ENCODE measurements at regions not wholly inside any gene's neighbourhood (a gene's known extent, or its start where the extent isn't known, plus 50 kb on each side); places are given as distances from the start of the nearest gene placed in this dataset.
"Not testable (repeated sequence)": the region's sequence is repeated elsewhere in the genome, so short reads cannot be mapped to it uniquely, and the experiment has no call there.

DNA sequence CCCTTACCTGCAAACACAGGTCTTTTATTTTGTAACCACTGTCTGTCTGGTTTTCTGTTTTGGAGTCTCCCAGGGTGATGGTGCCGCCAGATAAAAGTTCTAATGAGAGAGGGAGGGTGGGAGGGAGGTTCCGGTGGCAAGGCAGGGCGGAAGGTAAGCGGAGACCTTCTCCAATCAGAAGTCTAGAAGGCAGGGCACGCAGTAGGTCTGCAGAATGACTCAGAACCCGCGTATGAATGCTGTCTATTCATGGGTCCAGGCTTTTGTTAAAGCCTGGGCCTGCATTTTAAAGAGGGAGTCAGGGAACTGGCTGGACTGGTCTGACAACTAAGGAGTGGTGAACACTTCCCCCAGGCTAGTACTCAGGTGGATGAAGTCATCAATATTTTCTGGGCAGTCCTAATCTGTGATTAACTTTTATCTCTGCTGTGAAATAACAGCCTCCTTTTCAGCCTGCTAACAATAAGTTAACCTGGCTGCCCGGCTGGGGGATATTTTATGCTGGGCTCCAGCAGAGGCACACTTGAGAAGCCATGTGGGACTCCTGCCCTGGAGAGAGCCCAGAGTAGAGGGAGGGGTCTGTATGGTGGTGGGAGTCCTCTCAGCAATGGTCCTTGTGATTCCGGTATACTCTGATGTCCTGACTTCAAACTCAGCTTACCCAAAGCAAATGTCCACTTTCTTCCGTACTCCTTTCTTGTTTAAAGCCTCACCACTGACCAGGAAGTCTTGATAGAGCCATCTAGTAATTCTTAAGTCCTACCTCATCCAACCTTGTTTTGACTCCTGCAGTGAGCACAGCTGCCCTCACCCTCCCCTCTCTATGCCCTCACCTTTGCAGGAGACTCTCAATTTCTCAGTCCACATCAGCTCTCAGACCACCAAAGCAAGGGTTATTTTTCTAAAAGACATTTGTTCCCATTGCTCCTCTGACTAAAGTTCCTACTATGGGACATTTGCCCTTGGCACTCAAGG lies 85.3 kb upstream of the PLGLB2 start:
- TF ChIP-seq JUND (IDR thresholded peaks at IDR 0.05) (peak; percentile 60), SP1 (IDR thresholded peaks at IDR 0.05; ENCODE audit: low read depth) (peak; percentile 64), RAD21 (IDR thresholded peaks at IDR 0.05; ENCODE audit: low read depth) (peak; percentile 14; the same call in 1 of the 2 replicates), CBX3 (IDR thresholded peaks at IDR 0.05; ENCODE audit: low read depth) (peak; percentile 50; the same call in 1 of the 2 replicates), FOSL1 (IDR thresholded peaks at IDR 0.05; ENCODE audit: low read depth) (peak; percentile 73)
- TSS peak; percentile 95 for BruUV-seq (replicated peaks)
- H3K9ac ChIP-seq (ENCODE audit: low read length): peak overlapping the region; percentile 27; the same call in 1 of the 2 replicates
- H3K36me3 ChIP-seq (ENCODE audit: control insufficient read depth in 1 of 2, insufficient read depth in 2 of 2, low read length in 2 of 2); RAD21 ChIA-PET (ENCODE audit: low non-redundant PET in 1 of 2, low total read pairs in 2 of 2, uncharacterized antibody in 2 of 2, unreplicated experiment in 2 of 2); H3K27me3 ChIP-seq (ENCODE audit: insufficient read depth, low read length); H3K79me2 ChIP-seq (ENCODE audit: insufficient read depth, low read length); POLR2A ChIA-PET; intact Hi-C loops (cut with micrococcal nuclease); H3K9me2 ChIP-seq (ENCODE audit: insufficient read depth); H3K9me3 ChIP-seq (ENCODE audit: control insufficient read depth in 1 of 2, insufficient read depth in 1 of 2, low read depth in 1 of 2, low read length in 2 of 2); CTCF ChIA-PET; H2AFZ ChIP-seq (ENCODE audit: low read depth, low read length, poor library complexity, severe bottlenecking); H4K20me1 ChIP-seq (ENCODE audit: insufficient read depth): not testable (repeated sequence)
- peak; percentile 89 for DNase-seq (ENCODE audit: low read depth, low spot score)
- peak overlapping the region in 1 of 2 experiments; percentile 25; a peak in 1 of 4 replicates for H3K4me3 ChIP-seq (replicated peaks in 1 of 2; ENCODE audit: low read depth in 1 of 2, low read length in 2 of 2)
- peak; percentile 89 for ATAC-seq
- H3K4me2 ChIP-seq (ENCODE audit: low read length): peak overlapping the region; percentile 55
- H3K4me1 ChIP-seq (ENCODE audit: control insufficient read depth in 1 of 2, insufficient read depth in 2 of 2, low read length in 2 of 2): peaks cover 7 to 12% of the 10 kb centered on the region in 2 experiments; a peak in 3 of 4 replicates
- H3K27ac ChIP-seq (ENCODE audit: low read depth, low read length): peak overlapping the region; percentile 43

DNA sequence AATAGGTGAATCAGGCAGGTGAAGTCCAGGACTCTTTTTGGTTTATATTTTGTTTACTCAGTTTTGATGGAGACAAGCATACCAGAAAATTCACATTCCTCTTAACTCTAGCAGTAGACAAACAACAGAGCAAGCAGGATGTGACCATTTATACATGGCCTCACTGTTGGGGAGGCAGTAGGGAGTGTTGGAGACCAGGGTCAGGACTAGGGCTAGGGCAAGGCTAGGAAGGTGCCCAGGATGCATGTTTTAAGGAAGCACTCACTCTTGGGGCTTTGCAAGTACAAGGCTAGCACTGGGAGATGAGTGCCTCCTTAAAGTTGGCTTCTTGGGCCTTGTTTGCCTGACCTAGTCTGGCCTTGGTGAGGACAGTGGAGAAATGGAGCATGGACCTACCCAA lies 84.5 kb upstream of the PLGLB2 start:
- CTCF ChIA-PET; H3K9ac ChIP-seq (ENCODE audit: low read length); H3K36me3 ChIP-seq (ENCODE audit: control insufficient read depth in 1 of 2, insufficient read depth in 2 of 2, low read length in 2 of 2); H2AFZ ChIP-seq (ENCODE audit: low read depth, low read length, poor library complexity, severe bottlenecking); POLR2A ChIA-PET; H3K9me3 ChIP-seq (ENCODE audit: control insufficient read depth in 1 of 2, insufficient read depth in 1 of 2, low read depth in 1 of 2, low read length in 2 of 2); DNase-seq (ENCODE audit: low read depth, low spot score); H3K9me2 ChIP-seq (ENCODE audit: insufficient read depth); H3K4me2 ChIP-seq (ENCODE audit: low read length); H3K4me3 ChIP-seq (replicated peaks in 1 of 2; ENCODE audit: low read depth in 1 of 2, low read length in 2 of 2); BruUV-seq (replicated peaks); H3K27me3 ChIP-seq (ENCODE audit: insufficient read depth, low read length); RAD21 ChIA-PET (ENCODE audit: low non-redundant PET in 1 of 2, low total read pairs in 2 of 2, uncharacterized antibody in 2 of 2, unreplicated experiment in 2 of 2); H4K20me1 ChIP-seq (ENCODE audit: insufficient read depth); H3K79me2 ChIP-seq (ENCODE audit: insufficient read depth, low read length); H3K27ac ChIP-seq (ENCODE audit: low read depth, low read length); intact Hi-C loops (cut with micrococcal nuclease): not testable (repeated sequence)
- H3K4me1 ChIP-seq (ENCODE audit: control insufficient read depth in 1 of 2, insufficient read depth in 2 of 2, low read length in 2 of 2): peaks cover 7 to 12% of the 10 kb centered on the region in 2 experiments; a peak in 3 of 4 replicates
- ATAC-seq: 0 out of 2 replicates have a peak, but pooled peaks have one; percentile 17

DNA sequence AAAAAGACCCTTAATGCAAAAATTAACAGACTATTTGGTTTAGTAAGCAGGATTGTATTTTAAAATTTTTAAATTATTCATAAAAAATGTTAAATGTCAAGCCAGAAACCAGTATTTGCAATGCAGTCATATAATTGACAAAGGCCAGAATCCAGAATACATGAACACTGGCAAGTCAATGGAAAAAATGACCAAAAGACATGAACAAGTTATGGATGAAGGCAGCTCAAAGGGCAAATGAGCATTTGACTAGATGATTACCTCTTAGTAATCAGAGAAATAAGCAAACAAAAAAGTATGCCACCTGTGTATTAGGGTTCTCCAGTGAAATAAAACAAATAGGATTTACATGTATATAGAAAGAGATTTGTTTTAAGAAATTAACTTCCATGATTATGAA lies 80.9 kb upstream of the PLGLB2 start:
- H3K27ac ChIP-seq (ENCODE audit: low read depth, low read length); H2AFZ ChIP-seq (ENCODE audit: low read depth, low read length, poor library complexity, severe bottlenecking); DNase-seq (ENCODE audit: low read depth, low spot score); H3K27me3 ChIP-seq (ENCODE audit: insufficient read depth, low read length); BruUV-seq (replicated peaks); H3K9ac ChIP-seq (ENCODE audit: low read length); POLR2A ChIA-PET; intact Hi-C loops (cut with micrococcal nuclease); H3K9me2 ChIP-seq (ENCODE audit: insufficient read depth); CTCF ChIA-PET; H3K79me2 ChIP-seq (ENCODE audit: insufficient read depth, low read length); H3K36me3 ChIP-seq (ENCODE audit: control insufficient read depth in 1 of 2, insufficient read depth in 2 of 2, low read length in 2 of 2); H3K9me3 ChIP-seq (ENCODE audit: control insufficient read depth in 1 of 2, insufficient read depth in 1 of 2, low read depth in 1 of 2, low read length in 2 of 2); ATAC-seq; H4K20me1 ChIP-seq (ENCODE audit: insufficient read depth); RAD21 ChIA-PET (ENCODE audit: low non-redundant PET in 1 of 2, low total read pairs in 2 of 2, uncharacterized antibody in 2 of 2, unreplicated experiment in 2 of 2); H3K4me3 ChIP-seq (replicated peaks in 1 of 2; ENCODE audit: low read depth in 1 of 2, low read length in 2 of 2); H3K4me2 ChIP-seq (ENCODE audit: low read length): not testable (repeated sequence)
- peaks cover 3 to 13% of the 10 kb centered on the region in 2 experiments; a peak in 3 of 4 replicates for H3K4me1 ChIP-seq (ENCODE audit: control insufficient read depth in 1 of 2, insufficient read depth in 2 of 2, low read length in 2 of 2)

DNA sequence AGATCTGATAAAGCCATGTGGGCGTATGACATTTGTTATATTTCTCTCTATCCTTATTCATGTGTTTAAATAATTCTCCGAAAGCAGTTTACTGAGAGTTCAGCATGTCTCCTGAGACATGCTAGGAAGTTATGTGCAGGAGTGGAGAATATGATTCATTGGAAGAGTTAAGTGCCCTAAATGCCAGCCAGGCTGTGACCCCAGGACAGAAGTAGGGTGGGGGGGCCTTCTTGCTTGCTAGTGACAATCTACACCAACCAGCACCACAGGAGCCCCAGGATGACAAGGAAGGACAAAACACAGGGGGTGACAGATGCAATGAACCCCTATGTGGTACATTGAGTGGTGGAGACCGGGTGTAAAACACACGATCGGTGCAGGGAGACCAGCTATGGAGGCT lies 79.5 kb upstream of the PLGLB2 start:
- intact Hi-C loops (cut with micrococcal nuclease); H3K4me1 ChIP-seq (ENCODE audit: control insufficient read depth in 1 of 2, insufficient read depth in 2 of 2, low read length in 2 of 2); H3K4me3 ChIP-seq (replicated peaks in 1 of 2; ENCODE audit: low read depth in 1 of 2, low read length in 2 of 2); H3K27ac ChIP-seq (ENCODE audit: low read depth, low read length); H3K9me3 ChIP-seq (ENCODE audit: control insufficient read depth in 1 of 2, insufficient read depth in 1 of 2, low read depth in 1 of 2, low read length in 2 of 2); ATAC-seq; H3K36me3 ChIP-seq (ENCODE audit: control insufficient read depth in 1 of 2, insufficient read depth in 2 of 2, low read length in 2 of 2); H3K27me3 ChIP-seq (ENCODE audit: insufficient read depth, low read length); H4K20me1 ChIP-seq (ENCODE audit: insufficient read depth); BruUV-seq (replicated peaks); H2AFZ ChIP-seq (ENCODE audit: low read depth, low read length, poor library complexity, severe bottlenecking); H3K79me2 ChIP-seq (ENCODE audit: insufficient read depth, low read length); RAD21 ChIA-PET (ENCODE audit: low non-redundant PET in 1 of 2, low total read pairs in 2 of 2, uncharacterized antibody in 2 of 2, unreplicated experiment in 2 of 2); H3K9ac ChIP-seq (ENCODE audit: low read length); CTCF ChIA-PET; POLR2A ChIA-PET; H3K9me2 ChIP-seq (ENCODE audit: insufficient read depth); H3K4me2 ChIP-seq (ENCODE audit: low read length); DNase-seq (ENCODE audit: low read depth, low spot score): not testable (repeated sequence)
